GM12875 (cell line): ENCODE measurements at regions not wholly inside any gene's neighbourhood (a gene's known extent, or its start where the extent isn't known, plus 50 kb on each side); places are given as distances from the start of the nearest gene placed in this dataset.
"Not testable (repeated sequence)": the region's sequence is repeated elsewhere in the genome, so short reads cannot be mapped to it uniquely, and the experiment has no call there.

Experiments used
- H3K4me3 ChIP-seq: one replicate; pipeline ENCODE4 v1.5.1; 2011; ENCODE audit warnings: low read depth, low read length, control low read depth
- CTCF ChIP-seq: IDR thresholded peaks from 2 replicates; pipeline ENCODE4 v1.5.1; 2011; ENCODE audit warnings: low read depth, mild to moderate bottlenecking, control low read depth, inconsistent platforms, low read length, moderate library complexity, borderline replicate concordance; ENCODE audit not compliant: insufficient read depth

DNA sequence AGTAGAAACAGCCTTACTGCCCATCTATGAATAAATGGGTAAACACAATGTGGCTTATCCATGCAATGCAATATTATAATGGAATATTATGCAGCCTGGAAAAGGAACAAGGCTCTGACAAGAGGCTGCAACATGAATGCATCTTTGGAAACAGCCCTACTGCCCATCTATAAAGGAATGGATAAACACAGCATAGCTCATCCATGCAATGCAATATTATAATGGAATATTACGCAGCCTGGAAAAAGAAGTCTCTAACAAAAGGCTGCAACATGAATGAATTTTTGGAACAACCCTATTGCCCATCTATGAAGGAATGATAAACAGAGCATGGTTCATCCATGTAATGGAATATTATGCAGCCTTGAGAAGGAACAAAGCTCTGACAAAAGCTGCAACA, 161.0 kb downstream of the CRLF2 start:
- H3K4me3 ChIP-seq, result no peak overlapping the region
- no peak for TF ChIP-seq CTCF

DNA sequence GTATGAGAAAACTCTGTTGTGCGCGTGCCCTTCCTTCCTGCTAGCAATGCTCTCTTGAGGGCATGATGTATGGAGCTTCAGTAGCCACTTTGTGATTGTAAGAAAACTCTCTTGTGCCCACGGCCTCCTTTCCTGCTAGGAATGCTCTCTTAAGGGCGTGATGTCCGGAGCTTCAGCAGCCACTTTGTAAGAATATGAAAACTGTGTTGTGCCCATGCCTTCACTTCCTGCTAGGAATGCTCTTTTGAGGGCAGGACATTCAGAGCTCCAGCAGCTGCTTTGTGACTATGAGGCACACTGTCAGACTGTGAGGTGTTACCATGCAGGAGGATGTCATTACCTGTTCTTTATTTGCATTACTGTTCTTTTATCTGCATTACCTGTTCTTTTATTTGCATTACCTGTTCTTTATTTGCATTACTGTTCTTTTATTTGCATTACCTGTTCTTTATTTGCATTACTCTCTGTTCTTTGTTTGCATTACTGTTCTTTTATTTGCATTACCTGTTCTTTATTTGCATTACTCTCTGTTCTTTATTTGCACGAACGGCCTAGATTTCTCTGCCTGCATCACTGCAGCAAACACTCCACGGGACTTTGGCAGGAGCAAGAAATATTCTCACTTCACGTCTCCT, 166.7 kb downstream of the CRLF2 start:
- TF ChIP-seq CTCF, result no peak
- no peak overlapping the region for H3K4me3 ChIP-seq

GRCh38 chrX:1041091-1041490, 171.4 kb downstream of the CRLF2 start:
- TF ChIP-seq CTCF, result no peak
- no peak overlapping the region for H3K4me3 ChIP-seq

GRCh38 chrX:1035931-1036330, 176.5 kb downstream of the CRLF2 start:
- not testable (repeated sequence) for H3K4me3 ChIP-seq

DNA sequence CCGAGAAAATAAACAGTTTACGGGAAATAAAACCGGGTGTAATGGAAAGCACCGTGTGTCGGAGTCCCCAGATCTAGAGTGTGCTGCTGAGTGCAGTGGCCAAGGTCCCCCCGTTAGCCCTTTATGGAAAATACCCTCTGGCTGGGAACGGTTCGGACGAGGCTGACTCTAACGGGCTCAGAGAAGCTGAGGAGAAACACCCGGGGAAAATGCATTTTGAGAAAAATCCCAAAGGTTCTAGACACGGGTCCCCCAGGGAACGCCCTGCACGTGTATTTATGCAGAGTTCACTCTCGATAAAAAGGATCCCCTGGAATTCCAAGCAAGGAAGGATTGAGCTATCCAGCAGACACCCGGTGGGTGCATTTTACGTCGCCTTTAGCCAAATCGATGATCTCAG, 177.2 kb downstream of the CRLF2 start:
- H3K4me3 ChIP-seq, result no peak overlapping the region
- TF ChIP-seq CTCF, result no peak

GRCh38 chrX:1034717-1035116, 177.7 kb downstream of the CRLF2 start:
- TF ChIP-seq CTCF, result no peak
- no peak overlapping the region for H3K4me3 ChIP-seq

DNA sequence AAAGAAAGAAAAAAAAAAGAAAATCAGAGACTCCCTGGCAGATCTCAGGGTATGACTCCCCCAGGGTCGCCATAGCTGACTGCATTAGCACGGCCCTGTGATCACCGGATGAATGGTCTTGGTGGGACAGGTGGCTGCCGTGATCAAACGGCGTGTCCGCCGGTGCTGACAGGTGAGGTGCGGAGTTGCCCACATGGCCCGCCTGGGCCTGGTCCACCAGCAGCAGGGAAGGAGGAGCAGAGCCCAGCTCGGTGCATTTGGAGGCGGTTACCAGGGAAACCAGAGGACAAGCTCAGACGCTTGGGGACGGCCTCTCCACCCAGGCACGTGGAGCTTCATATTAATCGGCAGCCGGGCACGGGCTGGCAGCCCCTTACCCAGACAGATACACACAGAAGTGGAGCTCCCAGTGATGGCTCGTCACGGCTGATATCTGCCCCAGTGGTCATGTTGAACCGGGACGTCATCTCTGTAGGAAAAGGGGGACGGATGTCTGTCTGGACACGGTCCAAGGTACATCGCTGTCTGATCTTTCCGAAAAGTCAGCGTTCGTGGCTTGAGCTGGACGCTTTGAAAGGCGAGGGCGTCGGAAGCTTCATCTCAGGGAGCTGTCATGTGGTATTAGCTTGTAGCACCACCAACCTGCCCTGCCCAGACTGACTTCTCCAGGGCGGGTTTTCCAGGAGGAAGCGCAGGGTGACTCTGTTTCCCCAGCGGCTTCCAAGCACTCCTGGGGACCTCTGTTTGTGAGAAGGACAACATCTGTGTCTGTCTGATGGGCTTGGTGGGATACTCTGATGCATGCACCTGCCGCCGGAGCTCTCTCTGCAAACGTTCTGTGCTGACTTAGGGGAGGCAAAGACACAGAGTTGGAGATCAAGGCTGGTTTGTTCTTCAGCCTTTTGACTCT, 180.7 kb downstream of the CRLF2 start:
- H3K4me3 ChIP-seq, result no peak overlapping the region
- no peak for TF ChIP-seq CTCF
